Right lobe of liver (tissue), 4 donors: ENCODE measurements at regions not wholly inside any gene's neighbourhood (a gene's known extent, or its start where the extent isn't known, plus 50 kb on each side); places are given as distances from the start of the nearest gene placed in this dataset.

Source experiments
- POLR2A ChIP-seq: fragments of 450-650 bp; IDR thresholded peaks from one replicate; pipeline ENCODE4 v1.6.1; 2017; ENCODE audit warnings: antibody characterized with exemption, mild to moderate bottlenecking
- TF ChIP-seq, protein P1 (sequence below), 4 donors: fragments of 200-600 bp in 3 of 4; fragments of 450-650 bp in 1 of 4; IDR thresholded peaks; one replicate each; pipeline versions ENCODE4 v1.5.1 to v1.8.0; 2016 to 2022; ENCODE audit warnings: antibody characterized with exemption in 4 of 4, mild to moderate bottlenecking in 2 of 4
- donor health status: DM: no; HTN: no; CAD: no.
- donor health status: DM: no; HTN: no; CAD: no.
- donor health status: DM: no; HTN: yes; CAD: no.

DNA sequence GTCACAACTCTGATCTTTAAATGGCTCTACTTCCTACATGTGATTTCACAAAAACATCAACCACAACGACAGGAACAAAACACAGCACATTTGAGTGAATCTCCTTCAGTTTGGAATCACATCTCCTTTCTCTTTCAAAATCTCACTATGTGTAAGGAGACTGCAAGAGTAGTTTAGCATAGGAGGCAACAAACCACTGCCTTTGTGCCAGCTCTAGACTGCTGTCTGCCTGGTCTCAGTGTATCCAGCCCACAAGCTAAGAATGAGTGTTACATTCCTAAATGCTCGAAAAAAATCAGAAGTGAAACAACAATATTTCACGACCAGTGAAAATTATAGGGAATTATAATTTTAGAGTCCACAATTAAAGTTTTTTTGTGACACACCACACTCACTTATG is 217.0 kb upstream of the STEAP4 start:
- TF ChIP-seq POLR2A, result no peak
- TF ChIP-seq, protein P1, sequence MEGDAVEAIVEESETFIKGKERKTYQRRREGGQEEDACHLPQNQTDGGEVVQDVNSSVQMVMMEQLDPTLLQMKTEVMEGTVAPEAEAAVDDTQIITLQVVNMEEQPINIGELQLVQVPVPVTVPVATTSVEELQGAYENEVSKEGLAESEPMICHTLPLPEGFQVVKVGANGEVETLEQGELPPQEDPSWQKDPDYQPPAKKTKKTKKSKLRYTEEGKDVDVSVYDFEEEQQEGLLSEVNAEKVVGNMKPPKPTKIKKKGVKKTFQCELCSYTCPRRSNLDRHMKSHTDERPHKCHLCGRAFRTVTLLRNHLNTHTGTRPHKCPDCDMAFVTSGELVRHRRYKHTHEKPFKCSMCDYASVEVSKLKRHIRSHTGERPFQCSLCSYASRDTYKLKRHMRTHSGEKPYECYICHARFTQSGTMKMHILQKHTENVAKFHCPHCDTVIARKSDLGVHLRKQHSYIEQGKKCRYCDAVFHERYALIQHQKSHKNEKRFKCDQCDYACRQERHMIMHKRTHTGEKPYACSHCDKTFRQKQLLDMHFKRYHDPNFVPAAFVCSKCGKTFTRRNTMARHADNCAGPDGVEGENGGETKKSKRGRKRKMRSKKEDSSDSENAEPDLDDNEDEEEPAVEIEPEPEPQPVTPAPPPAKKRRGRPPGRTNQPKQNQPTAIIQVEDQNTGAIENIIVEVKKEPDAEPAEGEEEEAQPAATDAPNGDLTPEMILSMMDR (IDR thresholded peaks at IDR 0.05), result no peak
